Endodermal cell (in vitro differentiated cells): ENCODE measurements at regions not wholly inside any gene's neighbourhood (a gene's known extent, or its start where the extent isn't known, plus 50 kb on each side); places are given as distances from the start of the nearest gene placed in this dataset.

Source experiments
- DNase-seq: peaks from one replicate; pipeline ENCODE4 v3.0.0-alpha.2; 2017
- H3K27ac ChIP-seq: 2 replicates; pipeline ENCODE4 v1.5.1; 2013; ENCODE audit warnings: mild to moderate bottlenecking, low read depth, low read length, moderate library complexity
- H3K27me3 ChIP-seq: 2 replicates; pipeline ENCODE4 v1.6.1; 2013; ENCODE audit warnings: mild to moderate bottlenecking, low read length, moderate library complexity; ENCODE audit not compliant: insufficient read depth, control insufficient read depth, poor library complexity, severe bottlenecking
- H3K36me3 ChIP-seq: 2 replicates; pipeline ENCODE4 v1.7.0; 2013; ENCODE audit warnings: mild to moderate bottlenecking, low read length, moderate library complexity; ENCODE audit not compliant: control insufficient read depth, insufficient read depth
- H3K4me1 ChIP-seq: one replicate; pipeline ENCODE4 v1.7.0; 2013; ENCODE audit warnings: low read length; ENCODE audit not compliant: control insufficient read depth, insufficient read depth
- H3K4me3 ChIP-seq: 2 replicates; pipeline ENCODE4 v1.5.1; 2013; ENCODE audit warnings: mild to moderate bottlenecking, low read length, moderate library complexity
- H3K9ac ChIP-seq: 2 replicates; pipeline ENCODE4 v1.6.1; 2013; ENCODE audit warnings: mild to moderate bottlenecking, low read length, moderate library complexity; ENCODE audit not compliant: poor library complexity, severe bottlenecking; ENCODE audit errors: extremely low read depth
- H3K9me3 ChIP-seq: 2 replicates; pipeline ENCODE4 v1.6.1; 2013; ENCODE audit warnings: mild to moderate bottlenecking, low read length, moderate library complexity; ENCODE audit not compliant: control insufficient read depth
- H3K27ac Mint-ChIP-seq: 2 replicates; pipeline ENCODE4 v1.8.0; 2020; ENCODE audit warnings: mixed read lengths
- H3K27me3 Mint-ChIP-seq: 2 replicates; pipeline ENCODE4 v1.8.0; 2021; ENCODE audit warnings: mild to moderate bottlenecking, mixed read lengths; ENCODE audit not compliant: insufficient read depth
- H3K36me3 Mint-ChIP-seq: 2 replicates; pipeline ENCODE4 v1.8.0; 2020; ENCODE audit warnings: low read depth, mixed read lengths
- H3K4me1 Mint-ChIP-seq: 2 replicates; pipeline ENCODE4 v1.8.0; 2020; ENCODE audit warnings: mixed read lengths
- H3K4me3 Mint-ChIP-seq: 2 replicates; pipeline ENCODE4 v1.8.0; 2020; ENCODE audit warnings: mild to moderate bottlenecking, moderate library complexity, mixed read lengths
- H3K9me3 Mint-ChIP-seq: 2 replicates; pipeline ENCODE4 v1.8.0; 2020; ENCODE audit warnings: mild to moderate bottlenecking, mixed read lengths
- WGBS, 2 experiments: methylation state at CpG; one replicate each; pipeline versions ENCODE4 v1.1.5 to v1.1.7; 2013; ENCODE audit warnings: missing lambda C conversion rate in 2 of 2, mixed read lengths in 1 of 2; ENCODE audit not compliant: insufficient coverage in 1 of 2, insufficient read length in 1 of 2; 5-methylcytosine and 5-hydroxymethylcytosine counted together
- TF ChIP-seq, protein P1 (sequence below): fragments of 200-600 bp; sonication (generic); conservative IDR thresholded peaks from 2 replicates; pipeline ENCODE4 v1.5.0; 2021; ENCODE audit warnings: antibody characterized with exemption, mild to moderate bottlenecking

DNA sequence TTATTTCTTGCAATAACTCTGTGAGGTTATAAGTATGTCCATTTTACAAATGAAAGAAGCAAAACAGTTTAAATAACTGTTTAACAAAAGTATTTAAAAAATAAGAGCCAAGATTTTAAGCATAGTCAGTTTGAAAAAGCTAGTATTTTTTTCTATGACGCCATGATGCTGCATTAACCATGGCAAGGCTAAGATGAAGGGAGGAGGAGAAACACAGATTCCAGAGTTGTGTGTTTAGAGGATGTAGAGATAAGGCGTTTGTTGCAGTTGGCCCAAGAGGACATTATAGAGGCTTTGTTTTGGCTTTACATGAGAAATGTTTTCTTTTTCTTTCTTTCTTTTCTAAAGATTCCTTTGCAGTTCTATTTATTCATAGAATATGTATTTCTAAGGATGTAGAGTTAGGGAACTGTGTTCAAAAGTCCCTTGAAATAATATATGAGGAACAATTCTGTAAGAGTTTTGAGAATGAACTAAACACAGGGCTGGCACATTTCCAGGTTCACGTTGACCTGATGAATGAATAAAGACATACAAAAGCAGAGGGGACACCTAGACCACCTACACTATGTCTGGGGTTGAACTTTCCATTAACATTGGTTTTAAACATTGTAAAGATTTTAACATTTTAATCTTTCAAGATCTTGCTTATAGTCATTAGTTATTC lies 244.2 kb downstream of the KCNS3 start:
- Histone ChIP-seq H3K4me3 (no peak overlapping the region), H3K9me3 (no peaks in the 10 kb centered on the region), H3K4me1 (no peaks in the 10 kb centered on the region), H3K27ac (no peak overlapping the region), H3K36me3 (no peaks in the 10 kb centered on the region), H3K9ac (no peak overlapping the region), H3K27me3 (no peaks in the 10 kb centered on the region)
- DNase-seq: no peak
- peaks cover 8% of the 10 kb centered on the region for H3K4me1 Mint-ChIP-seq
- no peaks in the 10 kb centered on the region for H3K27me3 Mint-ChIP-seq
- no peaks in the 10 kb centered on the region for H3K36me3 Mint-ChIP-seq
- TF ChIP-seq, protein P1, sequence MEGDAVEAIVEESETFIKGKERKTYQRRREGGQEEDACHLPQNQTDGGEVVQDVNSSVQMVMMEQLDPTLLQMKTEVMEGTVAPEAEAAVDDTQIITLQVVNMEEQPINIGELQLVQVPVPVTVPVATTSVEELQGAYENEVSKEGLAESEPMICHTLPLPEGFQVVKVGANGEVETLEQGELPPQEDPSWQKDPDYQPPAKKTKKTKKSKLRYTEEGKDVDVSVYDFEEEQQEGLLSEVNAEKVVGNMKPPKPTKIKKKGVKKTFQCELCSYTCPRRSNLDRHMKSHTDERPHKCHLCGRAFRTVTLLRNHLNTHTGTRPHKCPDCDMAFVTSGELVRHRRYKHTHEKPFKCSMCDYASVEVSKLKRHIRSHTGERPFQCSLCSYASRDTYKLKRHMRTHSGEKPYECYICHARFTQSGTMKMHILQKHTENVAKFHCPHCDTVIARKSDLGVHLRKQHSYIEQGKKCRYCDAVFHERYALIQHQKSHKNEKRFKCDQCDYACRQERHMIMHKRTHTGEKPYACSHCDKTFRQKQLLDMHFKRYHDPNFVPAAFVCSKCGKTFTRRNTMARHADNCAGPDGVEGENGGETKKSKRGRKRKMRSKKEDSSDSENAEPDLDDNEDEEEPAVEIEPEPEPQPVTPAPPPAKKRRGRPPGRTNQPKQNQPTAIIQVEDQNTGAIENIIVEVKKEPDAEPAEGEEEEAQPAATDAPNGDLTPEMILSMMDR: no peak
- H3K27ac Mint-ChIP-seq: no peak overlapping the region
- no peak overlapping the region for H3K4me3 Mint-ChIP-seq
- 86 to 100% methylated on average over 1 to 3 of the region's 3 CpGs for WGBS, 2 experiments
- H3K9me3 Mint-ChIP-seq: no peaks in the 10 kb centered on the region

DNA sequence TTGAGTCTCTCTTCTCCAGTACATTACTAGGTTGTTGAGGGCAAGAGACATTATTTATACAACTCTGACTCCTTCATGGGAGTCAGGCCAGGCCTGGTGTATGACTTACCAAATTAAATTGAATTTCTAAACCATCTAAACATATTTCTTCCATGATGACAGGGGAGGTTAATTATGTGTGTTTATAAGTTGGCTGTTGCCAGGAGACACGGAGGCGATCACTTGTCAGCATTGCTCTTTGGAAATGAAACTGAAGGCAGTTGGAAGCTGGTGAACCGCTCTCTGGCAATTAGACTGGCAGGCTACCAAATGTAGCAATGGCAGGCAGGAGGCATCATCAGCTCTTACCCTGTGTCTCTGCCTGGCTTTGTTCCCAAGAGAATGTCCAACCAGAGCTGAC lies 241.4 kb downstream of the KCNS3 start:
- 94 to 95% methylated on average over 3 of the region's 3 CpGs for whole genome bisulfite sequencing, 2 experiments
- H3K9me3 ChIP-seq: no peaks in the 10 kb centered on the region
- H3K4me1 Mint-ChIP-seq: peaks cover 8% of the 10 kb centered on the region
- H3K9ac ChIP-seq: no peak overlapping the region
- H3K36me3 ChIP-seq: no peaks in the 10 kb centered on the region
- no peaks in the 10 kb centered on the region for H3K27me3 Mint-ChIP-seq
- peaks cover 6% of the 10 kb centered on the region for H3K9me3 Mint-ChIP-seq
- H3K4me1 ChIP-seq: no peaks in the 10 kb centered on the region
- H3K27me3 ChIP-seq: no peaks in the 10 kb centered on the region
- no peak overlapping the region for H3K4me3 Mint-ChIP-seq
- no peak for DNase-seq
- H3K4me3 ChIP-seq: no peak overlapping the region
- no peaks in the 10 kb centered on the region for H3K36me3 Mint-ChIP-seq
- TF ChIP-seq, protein P1: no peak
- no peak overlapping the region for H3K27ac Mint-ChIP-seq
- no peak overlapping the region for H3K27ac ChIP-seq

DNA sequence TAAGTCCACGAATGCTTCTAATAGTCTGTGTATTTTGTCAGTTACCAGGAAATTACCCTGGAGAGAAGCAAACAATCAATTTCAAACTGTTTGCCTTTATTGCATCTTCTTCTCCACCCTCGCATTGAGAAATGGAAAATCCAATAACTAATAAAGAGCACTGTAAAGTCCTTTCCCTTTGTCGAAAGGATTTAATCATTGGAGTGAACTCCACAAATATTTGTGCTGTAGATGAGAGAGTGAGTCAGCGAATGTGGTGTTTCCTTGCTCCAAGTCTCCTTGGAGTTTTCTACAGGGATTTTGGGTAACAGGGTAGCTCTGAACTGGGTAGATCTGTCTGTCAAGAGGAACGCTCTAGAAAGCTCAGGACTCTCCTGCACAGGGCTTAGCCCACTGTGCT lies 240.2 kb downstream of the KCNS3 start:
- H3K9me3 Mint-ChIP-seq: peaks cover 6% of the 10 kb centered on the region

More for the DNA sequence above, 240.2 kb downstream of the KCNS3 start:
- TF ChIP-seq, protein P1: no peak
- no peak overlapping the region for H3K4me3 ChIP-seq
- 89 to 90% methylated on average over 2 to 5 of the region's 5 CpGs for WGBS, 2 experiments
- no peaks in the 10 kb centered on the region for H3K36me3 Mint-ChIP-seq
- no peaks in the 10 kb centered on the region for H3K27me3 Mint-ChIP-seq
- no peaks in the 10 kb centered on the region for H3K9me3 ChIP-seq
- peaks cover 8% of the 10 kb centered on the region for H3K4me1 Mint-ChIP-seq
- no peak overlapping the region for H3K9ac ChIP-seq
- no peak overlapping the region for H3K27ac Mint-ChIP-seq
- H3K36me3 ChIP-seq: no peaks in the 10 kb centered on the region
- H3K27me3 ChIP-seq: no peaks in the 10 kb centered on the region
- H3K4me3 Mint-ChIP-seq: no peak overlapping the region
- no peak overlapping the region for H3K27ac ChIP-seq
- no peak for DNase-seq
- H3K4me1 ChIP-seq: no peaks in the 10 kb centered on the region
